SK-N-SH (cell line): ENCODE measurements at regions not wholly inside any gene's neighbourhood (a gene's known extent, or its start where the extent isn't known, plus 50 kb on each side); places are given as distances from the start of the nearest gene placed in this dataset.

ENCODE experiments used
- CTCF ChIA-PET: fragments of 300-600, 350-600 bp; formaldehyde crosslinking; extraction: SDS; loops from one replicate; lab custom pipeline; 2021; lab: Yijun Ruan, JAX
- POLR2A ChIA-PET: fragments of 350-600 bp; sonication (Branson Sonifier 250); formaldehyde crosslinking; extraction: SDS; loops from one replicate; lab custom pipeline; 2020; ENCODE audit warnings: antibody characterized with exemption, inconsistent platforms; lab: Yijun Ruan, JAX
- DNase-seq: peaks from one replicate; pipeline ENCODE4 v3.0.0; 2012
- H2AFZ ChIP-seq: fragments of 200-600 bp; sonication (generic); 2 replicates; pipeline ENCODE4 v1.8.1; 2016; ENCODE audit warnings: antibody characterized with exemption, mild to moderate bottlenecking, low read depth
- H3F3A ChIP-seq: fragments of 200-600 bp; sonication (generic); replicated peaks from 2 replicates; pipeline ENCODE3; 2016; ENCODE audit warnings: antibody characterized with exemption, mild to moderate bottlenecking; ENCODE audit not compliant: insufficient read depth
- H3K27ac ChIP-seq, 2 experiments: fragments of 200-500 bp in 1 of 2; fragments of 200-600 bp in 1 of 2; sonication (Bioruptor generic) in 1 of 2; sonication (generic), shearing (Covaris generic) in 1 of 2; 2 replicates each; pipeline versions ENCODE4 v1.5.1 to v1.6.1; 2014 to 2016; ENCODE audit warnings: low read depth in 2 of 2, inconsistent platforms in 1 of 2, low read length in 1 of 2, mild to moderate bottlenecking in 1 of 2, mixed read lengths in 1 of 2
- H3K27me3 ChIP-seq: fragments of 200-600 bp; sonication (generic), shearing (Covaris generic); 2 replicates; pipeline ENCODE4 v1.6.1; 2016; ENCODE audit warnings: mixed run types; ENCODE audit not compliant: insufficient read depth
- H3K36me3 ChIP-seq, 2 experiments: fragments of 200-500 bp in 1 of 2; fragments of 200-600 bp in 1 of 2; sonication (Bioruptor generic) in 1 of 2; sonication (generic) in 1 of 2; replicated peaks in 1 of 2; 2 replicates each; pipeline versions ENCODE3 to v1.5.1; 2014 to 2016; ENCODE audit warnings: low read length in 1 of 2, mild to moderate bottlenecking in 1 of 2; ENCODE audit not compliant: insufficient read depth in 2 of 2, control insufficient read depth in 1 of 2
- H3K4me1 ChIP-seq, 2 experiments: fragments of 200-500 bp in 1 of 2; fragments of 200-600 bp in 1 of 2; sonication (Bioruptor generic) in 1 of 2; sonication (generic), shearing (Covaris generic) in 1 of 2; 2 replicates each; pipeline versions ENCODE4 v1.5.1 to v1.6.1; 2014 to 2016; ENCODE audit warnings: low read depth in 1 of 2, low read length in 1 of 2, mixed run types in 1 of 2; ENCODE audit not compliant: insufficient read depth in 2 of 2, control insufficient read depth in 1 of 2
- H3K4me2 ChIP-seq: fragments of 200-600 bp; sonication (generic), shearing (Covaris generic); 2 replicates; pipeline ENCODE4 v1.6.1; 2017; ENCODE audit warnings: mixed run types
- H3K4me3 ChIP-seq, 2 experiments: fragments of 200-500 bp in 1 of 2; fragments of 200-600 bp in 1 of 2; sonication (Bioruptor generic) in 1 of 2; sonication (generic), shearing (Covaris generic) in 1 of 2; 2 replicates each; pipeline versions ENCODE4 v1.5.1 to v1.8.1; 2014 to 2016; ENCODE audit warnings: low read depth in 2 of 2, inconsistent platforms in 1 of 2, low read length in 1 of 2, mild to moderate bottlenecking in 1 of 2, mixed read lengths in 1 of 2, moderate library complexity in 1 of 2
- H3K79me2 ChIP-seq: fragments of 200-600 bp; sonication (generic); 2 replicates; pipeline ENCODE4 v1.8.1; 2017; ENCODE audit warnings: mild to moderate bottlenecking; ENCODE audit not compliant: insufficient read depth
- H3K9ac ChIP-seq: fragments of 200-600 bp; sonication (generic); 2 replicates; pipeline ENCODE4 v1.6.1; 2017; ENCODE audit warnings: mixed run types
- H3K9me2 ChIP-seq: fragments of 200-600 bp; sonication (generic); 2 replicates; pipeline ENCODE4 v1.6.1; 2017; ENCODE audit warnings: mixed run types
- H3K9me3 ChIP-seq: fragments of 200-600 bp; sonication (generic); 2 replicates; pipeline ENCODE4 v1.6.1; 2017; ENCODE audit warnings: mixed run types, mild to moderate bottlenecking, moderate library complexity
- H4K20me1 ChIP-seq: fragments of 200-600 bp; sonication (generic); 2 replicates; pipeline ENCODE4 v1.6.1; 2017; ENCODE audit warnings: mild to moderate bottlenecking, mixed run types; ENCODE audit not compliant: insufficient read depth
- CHD2 ChIP-seq: fragments of 150-350 bp; IDR thresholded peaks from 2 replicates; pipeline ENCODE4 v1.6.1; 2018; ENCODE audit warnings: low read length; ENCODE audit not compliant: partially characterized antibody
- ELF1 ChIP-seq: IDR thresholded peaks from 2 replicates; pipeline ENCODE4 v1.4.0; 2012
- EP300 ChIP-seq, 2 experiments: IDR thresholded peaks; 2 replicates each; pipeline versions ENCODE4 v1.4.0 to v1.6.1; 2012; ENCODE audit warnings: borderline replicate concordance in 1 of 2, low read depth in 1 of 2, low read length in 1 of 2
- GABPA ChIP-seq: IDR thresholded peaks from 2 replicates; pipeline ENCODE4 v1.4.0; 2012; ENCODE audit warnings: low read depth, mild to moderate bottlenecking
- MXI1 ChIP-seq: IDR thresholded peaks from 2 replicates; pipeline ENCODE4 v1.6.1; 2012; ENCODE audit warnings: mild to moderate bottlenecking, low read depth, low read length, improper control_type of control experiment
- POLR2AphosphoS5 ChIP-seq: IDR thresholded peaks from 2 replicates; pipeline ENCODE4 v1.6.1; 2012; ENCODE audit warnings: low read depth, low read length
- RAD21 ChIP-seq: IDR thresholded peaks from 2 replicates; pipeline ENCODE4 v1.6.1; 2012; ENCODE audit warnings: mild to moderate bottlenecking, low read length
- RCOR1 ChIP-seq: fragments of 150-350 bp; IDR thresholded peaks from 2 replicates; pipeline ENCODE4 v1.6.1; 2017; ENCODE audit warnings: antibody characterized with exemption, low read length
- RFX5 ChIP-seq: IDR thresholded peaks from 2 replicates; pipeline ENCODE4 v1.6.1; 2012; ENCODE audit warnings: mild to moderate bottlenecking, improper control_type of control experiment, low read length
- RXRA ChIP-seq: IDR thresholded peaks from 2 replicates; pipeline ENCODE4 v1.4.0; 2012; ENCODE audit warnings: low read depth, mild to moderate bottlenecking, borderline replicate concordance
- SIN3A ChIP-seq: IDR thresholded peaks from 2 replicates; pipeline ENCODE4 v1.6.1; 2012; ENCODE audit warnings: low read depth, mild to moderate bottlenecking, low read length, moderate library complexity, borderline replicate concordance
- SMC3 ChIP-seq: IDR thresholded peaks from 2 replicates; pipeline ENCODE4 v1.6.1; 2012; ENCODE audit warnings: low read depth, low read length, improper control_type of control experiment
- USF2 ChIP-seq: fragments of 150-350 bp; IDR thresholded peaks from 2 replicates; pipeline ENCODE4 v1.6.1; 2017; ENCODE audit warnings: antibody characterized with exemption, low read length, low read depth, borderline replicate concordance
- WGBS: methylation state at CpG from one replicate; pipeline ENCODE4 v1.1.6; 2017; ENCODE audit warnings: low lambda C conversion rate; 5-methylcytosine and 5-hydroxymethylcytosine counted together
- TF ChIP-seq, protein P1 (sequence below): fragments of 150-350 bp; IDR thresholded peaks from 2 replicates; pipeline ENCODE4 v1.6.1; 2016; ENCODE audit warnings: mild to moderate bottlenecking, low read depth, low read length
- TF ChIP-seq, protein P2 (sequence below): IDR thresholded peaks from 2 replicates; pipeline ENCODE4 v1.6.1; 2012; ENCODE audit warnings: mild to moderate bottlenecking, low read depth, low read length, moderate library complexity

- no peaks in the 10 kb centered on the region for H3K36me3 ChIP-seq
- no peaks in the 10 kb centered on the region for H3K27me3 ChIP-seq
- no peaks in the 10 kb centered on the region for H3K9me3 ChIP-seq
- no peak for TF ChIP-seq MXI1
- no peak for TF ChIP-seq GABPA
- TF ChIP-seq SMC3: no peak
- TF ChIP-seq RCOR1: no peak
- no peak for TF ChIP-seq SIN3A
- TF ChIP-seq CHD2: no peak
- TF ChIP-seq RXRA: no peak
- no peak for TF ChIP-seq RAD21
- TF ChIP-seq USF2: no peak
- TF ChIP-seq, protein P1, sequence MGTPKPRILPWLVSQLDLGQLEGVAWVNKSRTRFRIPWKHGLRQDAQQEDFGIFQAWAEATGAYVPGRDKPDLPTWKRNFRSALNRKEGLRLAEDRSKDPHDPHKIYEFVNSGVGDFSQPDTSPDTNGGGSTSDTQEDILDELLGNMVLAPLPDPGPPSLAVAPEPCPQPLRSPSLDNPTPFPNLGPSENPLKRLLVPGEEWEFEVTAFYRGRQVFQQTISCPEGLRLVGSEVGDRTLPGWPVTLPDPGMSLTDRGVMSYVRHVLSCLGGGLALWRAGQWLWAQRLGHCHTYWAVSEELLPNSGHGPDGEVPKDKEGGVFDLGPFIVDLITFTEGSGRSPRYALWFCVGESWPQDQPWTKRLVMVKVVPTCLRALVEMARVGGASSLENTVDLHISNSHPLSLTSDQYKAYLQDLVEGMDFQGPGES: no peak
- TF ChIP-seq ELF1: no peak
- TF ChIP-seq RFX5: no peak
- TF ChIP-seq, protein P2, sequence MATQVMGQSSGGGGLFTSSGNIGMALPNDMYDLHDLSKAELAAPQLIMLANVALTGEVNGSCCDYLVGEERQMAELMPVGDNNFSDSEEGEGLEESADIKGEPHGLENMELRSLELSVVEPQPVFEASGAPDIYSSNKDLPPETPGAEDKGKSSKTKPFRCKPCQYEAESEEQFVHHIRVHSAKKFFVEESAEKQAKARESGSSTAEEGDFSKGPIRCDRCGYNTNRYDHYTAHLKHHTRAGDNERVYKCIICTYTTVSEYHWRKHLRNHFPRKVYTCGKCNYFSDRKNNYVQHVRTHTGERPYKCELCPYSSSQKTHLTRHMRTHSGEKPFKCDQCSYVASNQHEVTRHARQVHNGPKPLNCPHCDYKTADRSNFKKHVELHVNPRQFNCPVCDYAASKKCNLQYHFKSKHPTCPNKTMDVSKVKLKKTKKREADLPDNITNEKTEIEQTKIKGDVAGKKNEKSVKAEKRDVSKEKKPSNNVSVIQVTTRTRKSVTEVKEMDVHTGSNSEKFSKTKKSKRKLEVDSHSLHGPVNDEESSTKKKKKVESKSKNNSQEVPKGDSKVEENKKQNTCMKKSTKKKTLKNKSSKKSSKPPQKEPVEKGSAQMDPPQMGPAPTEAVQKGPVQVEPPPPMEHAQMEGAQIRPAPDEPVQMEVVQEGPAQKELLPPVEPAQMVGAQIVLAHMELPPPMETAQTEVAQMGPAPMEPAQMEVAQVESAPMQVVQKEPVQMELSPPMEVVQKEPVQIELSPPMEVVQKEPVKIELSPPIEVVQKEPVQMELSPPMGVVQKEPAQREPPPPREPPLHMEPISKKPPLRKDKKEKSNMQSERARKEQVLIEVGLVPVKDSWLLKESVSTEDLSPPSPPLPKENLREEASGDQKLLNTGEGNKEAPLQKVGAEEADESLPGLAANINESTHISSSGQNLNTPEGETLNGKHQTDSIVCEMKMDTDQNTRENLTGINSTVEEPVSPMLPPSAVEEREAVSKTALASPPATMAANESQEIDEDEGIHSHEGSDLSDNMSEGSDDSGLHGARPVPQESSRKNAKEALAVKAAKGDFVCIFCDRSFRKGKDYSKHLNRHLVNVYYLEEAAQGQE: no peak
- TF ChIP-seq EP300 (IDR thresholded peaks at IDR 0.05; ENCODE audit: borderline replicate concordance in 1 of 2, low read depth in 1 of 2, low read length in 1 of 2): no peak
- no peak for TF ChIP-seq POLR2AphosphoS5
- ChIA-PET POLR2A (no interaction called here), CTCF (no interaction called here)
- no peaks in the 10 kb centered on the region for H3K79me2 ChIP-seq
- H3K27ac ChIP-seq: no peak overlapping the region
- WGBS: 31% methylated on average over 1 of the region's 1 CpG
- H3K9ac ChIP-seq: no peak overlapping the region
- H3K4me3 ChIP-seq: no peak overlapping the region
- H3K4me1 ChIP-seq: no peaks in the 10 kb centered on the region
- no peaks in the 10 kb centered on the region for H3K9me2 ChIP-seq
- no peak for DNase-seq
- H3K4me2 ChIP-seq: no peak overlapping the region
- H3F3A ChIP-seq: no peaks in the 10 kb centered on the region
- no peaks in the 10 kb centered on the region for H4K20me1 ChIP-seq
- H2AFZ ChIP-seq: no peak overlapping the region
Measured at GRCh38 chr4:161329852-161330251, 833.9 kb downstream of the FSTL5 start.
